ENCODE measurements at regions not wholly inside any gene's neighbourhood (a gene's known extent, or its start where the extent isn't known, plus 50 kb on each side); places are given as distances from the start of the nearest gene placed in this dataset.

DNA sequence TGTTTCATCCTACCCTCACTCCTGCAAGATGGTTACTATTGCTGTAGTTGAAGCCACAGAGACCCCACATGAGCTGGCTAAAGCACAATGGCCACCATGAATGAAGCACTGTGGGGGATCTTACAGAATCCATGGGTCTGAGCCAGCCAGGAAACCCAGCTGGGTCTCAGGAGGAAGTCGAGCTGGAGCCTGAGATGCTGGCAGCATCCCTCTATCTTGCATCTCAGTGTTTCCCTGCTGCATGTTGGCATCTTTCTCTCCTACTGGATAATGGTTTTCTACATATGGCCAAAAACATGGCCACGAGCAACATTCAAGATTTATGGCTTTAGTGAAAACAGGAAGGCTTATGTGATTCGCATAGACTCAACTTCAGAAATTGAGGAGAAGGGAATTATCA, 219.3 kb upstream of the SNX19 start:
- TF ChIP-seq EZH2phosphoT487 (IDR thresholded peaks at IDR 0.05; ENCODE audit: low read depth, severe bottlenecking, unreplicated experiment) (no peak), EZH2 (IDR thresholded peaks at IDR 0.05; ENCODE audit: borderline replicate concordance) (no peak)
- TF ChIP-seq, protein P1, sequence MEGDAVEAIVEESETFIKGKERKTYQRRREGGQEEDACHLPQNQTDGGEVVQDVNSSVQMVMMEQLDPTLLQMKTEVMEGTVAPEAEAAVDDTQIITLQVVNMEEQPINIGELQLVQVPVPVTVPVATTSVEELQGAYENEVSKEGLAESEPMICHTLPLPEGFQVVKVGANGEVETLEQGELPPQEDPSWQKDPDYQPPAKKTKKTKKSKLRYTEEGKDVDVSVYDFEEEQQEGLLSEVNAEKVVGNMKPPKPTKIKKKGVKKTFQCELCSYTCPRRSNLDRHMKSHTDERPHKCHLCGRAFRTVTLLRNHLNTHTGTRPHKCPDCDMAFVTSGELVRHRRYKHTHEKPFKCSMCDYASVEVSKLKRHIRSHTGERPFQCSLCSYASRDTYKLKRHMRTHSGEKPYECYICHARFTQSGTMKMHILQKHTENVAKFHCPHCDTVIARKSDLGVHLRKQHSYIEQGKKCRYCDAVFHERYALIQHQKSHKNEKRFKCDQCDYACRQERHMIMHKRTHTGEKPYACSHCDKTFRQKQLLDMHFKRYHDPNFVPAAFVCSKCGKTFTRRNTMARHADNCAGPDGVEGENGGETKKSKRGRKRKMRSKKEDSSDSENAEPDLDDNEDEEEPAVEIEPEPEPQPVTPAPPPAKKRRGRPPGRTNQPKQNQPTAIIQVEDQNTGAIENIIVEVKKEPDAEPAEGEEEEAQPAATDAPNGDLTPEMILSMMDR (IDR thresholded peaks at IDR 0.05; ENCODE audit: poor library complexity): no peak

Measured in hepatocyte (in vitro differentiated cells).